ENCODE measurements at regions not wholly inside any gene's neighbourhood (a gene's known extent, or its start where the extent isn't known, plus 50 kb on each side); places are given as distances from the start of the nearest gene placed in this dataset.
A peak's percentile ranks its signal among the peaks of the same experiment; 100 is the strongest.

GRCh38 chr6:849075-849506 lies 156.2 kb upstream of the EXOC2 start:
- Histone ChIP-seq H3K27me3 (ENCODE audit: control insufficient read depth in 2 of 2, insufficient read depth in 2 of 2, low read length in 2 of 2) (no peaks in the 10 kb centered on the region), H3K4me3 (replicated peaks in 1 of 3; ENCODE audit: low read depth in 2 of 3, low read length in 3 of 3) (no peak overlapping the region), H3K4me2 (replicated peaks; ENCODE audit: extremely low read depth, low read length, poor library complexity, severe bottlenecking) (no peak overlapping the region), H3K9me3 (replicated peaks in 1 of 2; ENCODE audit: control insufficient read depth in 1 of 2, insufficient read depth in 1 of 2, low read length in 2 of 2) (no peaks in the 10 kb centered on the region), H3K27ac (ENCODE audit: low read depth in 1 of 2, low read length in 2 of 2) (no peak overlapping the region), H3K36me3 (replicated peaks in 1 of 2; ENCODE audit: control insufficient read depth in 1 of 2, insufficient read depth in 2 of 2, low read length in 2 of 2) (no peaks in the 10 kb centered on the region), H2AFZ (ENCODE audit: insufficient read depth, low read depth, low read length, poor library complexity, severe bottlenecking) (no peak overlapping the region), H3K79me2 (ENCODE audit: insufficient read depth, low read length) (no peaks in the 10 kb centered on the region), H3K9ac (ENCODE audit: insufficient read depth, low read length, poor library complexity, severe bottlenecking) (no peak overlapping the region), H3K4me1 (ENCODE audit: control insufficient read depth in 1 of 2, insufficient read depth in 2 of 2, low read length in 2 of 2) (no peaks in the 10 kb centered on the region), H4K20me1 (ENCODE audit: insufficient read depth, low read length) (no peaks in the 10 kb centered on the region)
- Mint-ChIP-seq H3K4me1 (no peaks in the 10 kb centered on the region), H3K27me3 (ENCODE audit: low read depth in 3 of 3) (peaks cover 0 to 5% (median under 1%) of the 10 kb centered on the region in 3 donors), H3K4me3 (peak overlapping the region in 1 of 2 donors; percentile 14), H3K36me3 (no peaks in the 10 kb centered on the region), H3K27ac (no peak overlapping the region), H3K9me3 (peaks cover 0 to 9% (median 2%) of the 10 kb centered on the region in 7 donors)
- no peak for DNase-seq
- no peak for TF ChIP-seq CTCF (IDR thresholded peaks at IDR 0.05)
- WGBS (ENCODE audit: insufficient coverage): 82% methylated on average over 2 of the region's 5 CpGs
- intact Hi-C loops (cut with micrococcal nuclease): no loop called here

- H3K27ac Mint-ChIP-seq: no peak overlapping the region
- no peak overlapping the region for H2AFZ ChIP-seq (ENCODE audit: insufficient read depth, low read depth, low read length, poor library complexity, severe bottlenecking)
- no peaks in the 10 kb centered on the region for H3K79me2 ChIP-seq (ENCODE audit: insufficient read depth, low read length)
- H3K9me3 ChIP-seq (replicated peaks in 1 of 2; ENCODE audit: control insufficient read depth in 1 of 2, insufficient read depth in 1 of 2, low read length in 2 of 2): peaks cover 0 to 5% of the 10 kb centered on the region in 2 donors
- H4K20me1 ChIP-seq (ENCODE audit: insufficient read depth, low read length): no peaks in the 10 kb centered on the region
- H3K4me3 Mint-ChIP-seq: no peak overlapping the region
- H3K4me3 ChIP-seq (replicated peaks in 1 of 3; ENCODE audit: low read depth in 2 of 3, low read length in 3 of 3): no peak overlapping the region
- no peaks in the 10 kb centered on the region for H3K4me1 ChIP-seq (ENCODE audit: control insufficient read depth in 1 of 2, insufficient read depth in 2 of 2, low read length in 2 of 2)
- no peaks in the 10 kb centered on the region for H3K36me3 ChIP-seq (replicated peaks in 1 of 2; ENCODE audit: control insufficient read depth in 1 of 2, insufficient read depth in 2 of 2, low read length in 2 of 2)
- TF ChIP-seq CTCF (IDR thresholded peaks at IDR 0.05): no peak
- H3K27ac ChIP-seq (ENCODE audit: low read depth in 1 of 2, low read length in 2 of 2): no peak overlapping the region
- no peak overlapping the region for H3K9ac ChIP-seq (ENCODE audit: insufficient read depth, low read length, poor library complexity, severe bottlenecking)
- H3K4me1 Mint-ChIP-seq: no peaks in the 10 kb centered on the region
- H3K27me3 Mint-ChIP-seq (ENCODE audit: low read depth in 3 of 3): peaks cover 0 to 8% (median 1%) of the 10 kb centered on the region in 3 donors
- WGBS (ENCODE audit: insufficient coverage): 67% methylated on average over 1 of the region's 2 CpGs
- intact Hi-C loops (cut with micrococcal nuclease): no loop called here
- no peak for DNase-seq
- H3K4me2 ChIP-seq (replicated peaks; ENCODE audit: extremely low read depth, low read length, poor library complexity, severe bottlenecking): no peak overlapping the region
- no peaks in the 10 kb centered on the region for H3K27me3 ChIP-seq (ENCODE audit: control insufficient read depth in 2 of 2, insufficient read depth in 2 of 2, low read length in 2 of 2)
- H3K36me3 Mint-ChIP-seq: no peaks in the 10 kb centered on the region
- peaks cover 2 to 12% (median 6%) of the 10 kb centered on the region in 7 donors for H3K9me3 Mint-ChIP-seq
Observed at GRCh38 chr6:845566-845965, 152.6 kb upstream of the EXOC2 start.
